ENCODE measurements at regions not wholly inside any gene's neighbourhood (a gene's known extent, or its start where the extent isn't known, plus 50 kb on each side); places are given as distances from the start of the nearest gene placed in this dataset.

DNA sequence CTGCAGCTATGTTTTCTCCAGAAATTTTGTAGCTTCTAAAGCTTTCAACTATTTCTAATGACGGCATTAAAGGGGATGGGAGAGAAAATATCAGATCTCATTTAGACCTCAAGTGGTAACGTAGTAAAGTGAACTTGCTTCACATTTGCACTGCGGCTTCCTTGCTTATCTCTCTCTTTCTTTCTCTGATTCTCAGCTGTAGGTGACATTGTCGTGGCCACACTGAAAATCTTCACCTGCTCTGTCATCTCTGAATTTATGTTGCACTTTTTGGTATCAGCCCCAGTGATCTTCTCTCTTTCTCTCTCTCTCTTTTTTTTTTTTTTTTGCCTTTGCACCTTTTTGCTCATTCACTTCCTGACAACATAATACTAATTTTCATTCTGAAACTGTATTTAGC, 254.1 kb upstream of the SATB1 start:
- no peak for DNase-seq (ENCODE audit: low read depth, low spot score)

DNA sequence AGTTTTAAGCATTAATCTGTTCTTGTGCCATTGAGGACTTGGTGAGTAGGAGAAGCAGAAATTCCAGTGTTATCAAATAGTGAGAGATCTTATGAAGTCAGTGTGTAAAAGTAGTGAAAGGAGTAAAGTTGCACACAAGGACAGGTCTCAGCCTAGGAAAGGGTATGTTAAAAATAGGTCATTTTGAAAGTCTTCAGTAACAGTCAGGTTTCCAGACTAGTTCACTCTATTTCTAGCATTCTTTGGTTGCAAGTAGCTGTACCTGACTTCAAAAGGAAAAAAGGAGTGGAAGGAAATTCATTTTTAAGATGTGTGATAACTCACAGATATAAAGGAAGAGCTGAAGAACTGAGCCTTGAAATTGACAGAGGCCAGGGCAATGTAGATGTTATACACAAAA, 250.1 kb upstream of the SATB1 start:
- no peak for DNase-seq (ENCODE audit: low read depth, low spot score)

DNA sequence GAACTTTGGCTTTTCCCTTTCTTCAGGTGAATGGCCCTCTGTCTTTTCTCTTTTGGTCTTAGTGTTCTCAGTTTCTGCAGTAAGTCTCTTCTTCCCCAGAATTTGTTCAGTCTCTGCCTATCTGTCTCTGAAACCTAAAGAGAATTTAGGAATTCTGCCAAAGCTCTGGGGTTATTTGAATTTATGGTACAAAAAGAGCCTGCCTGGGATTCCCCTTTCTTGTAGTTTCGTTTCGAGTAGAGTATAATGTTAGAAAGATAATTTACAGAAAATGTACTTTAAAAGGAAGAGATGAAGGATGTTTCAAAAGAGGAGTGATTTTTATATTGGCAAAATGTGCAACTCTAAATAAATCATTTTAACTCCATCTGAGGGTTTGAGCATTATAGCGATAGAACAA, 247.4 kb upstream of the SATB1 start:
- DNase-seq (ENCODE audit: low read depth, low spot score) = no peak

DNA sequence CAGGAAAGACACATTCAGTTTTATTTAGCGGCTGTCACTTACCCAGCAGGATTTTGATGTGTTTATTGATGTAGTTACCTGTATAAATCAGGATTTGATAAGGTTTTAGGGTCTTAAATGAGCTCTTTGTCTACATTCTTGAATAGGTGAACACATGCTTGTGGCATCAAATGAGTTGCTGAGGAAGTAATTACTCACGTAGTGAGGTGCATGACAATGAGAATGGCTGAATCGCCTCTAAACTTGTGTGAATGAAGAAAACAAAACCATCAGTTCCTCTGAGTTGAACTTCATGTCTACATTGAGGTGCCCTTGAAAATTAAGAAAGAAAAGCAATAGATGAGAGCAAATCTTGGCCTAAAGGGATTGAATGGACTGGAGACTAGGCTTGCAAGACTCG, 245.6 kb upstream of the SATB1 start:
- no peak for DNase-seq (ENCODE audit: low read depth, low spot score)

DNA sequence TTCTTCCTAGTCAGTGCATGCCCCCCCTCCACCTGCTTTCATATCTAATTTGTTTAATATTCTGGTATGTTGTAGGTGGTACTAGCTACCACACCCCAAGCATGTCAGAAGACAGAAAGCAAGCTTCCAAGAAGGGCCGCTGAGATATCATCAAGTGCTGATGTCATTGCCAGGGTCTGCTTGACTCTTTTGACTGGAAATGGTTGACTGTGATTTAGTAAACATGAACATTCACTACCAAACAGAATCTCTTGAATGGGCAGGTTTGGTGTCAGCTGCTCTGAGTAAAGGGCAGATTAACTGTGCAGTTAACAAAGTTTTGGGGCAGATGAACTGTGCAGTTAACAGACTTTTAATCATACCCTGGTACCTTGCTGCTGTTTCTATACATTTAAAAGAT, 244.2 kb upstream of the SATB1 start:
- no peak for DNase-seq (ENCODE audit: low read depth, low spot score)

DNA sequence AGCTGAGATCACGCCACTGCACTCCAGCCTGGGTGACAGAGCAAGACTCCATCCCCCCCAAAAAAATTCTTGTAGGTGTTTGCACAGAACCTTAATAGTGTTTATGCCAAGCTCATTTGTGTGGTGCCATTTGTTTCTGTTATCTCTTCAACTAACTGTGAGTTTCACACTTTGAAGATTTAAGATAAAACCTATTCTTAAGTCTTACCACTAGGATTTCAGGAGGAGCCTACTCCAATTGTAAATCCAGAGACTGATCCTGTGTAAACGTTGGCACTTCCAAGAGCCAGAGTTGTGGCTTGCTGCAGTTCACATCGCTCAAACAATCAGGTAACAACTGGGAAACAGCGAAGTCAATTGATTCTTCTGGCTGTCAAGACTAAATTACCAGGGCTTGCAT, 242.4 kb upstream of the SATB1 start:
- DNase-seq (ENCODE audit: low read depth, low spot score) = no peak

DNA sequence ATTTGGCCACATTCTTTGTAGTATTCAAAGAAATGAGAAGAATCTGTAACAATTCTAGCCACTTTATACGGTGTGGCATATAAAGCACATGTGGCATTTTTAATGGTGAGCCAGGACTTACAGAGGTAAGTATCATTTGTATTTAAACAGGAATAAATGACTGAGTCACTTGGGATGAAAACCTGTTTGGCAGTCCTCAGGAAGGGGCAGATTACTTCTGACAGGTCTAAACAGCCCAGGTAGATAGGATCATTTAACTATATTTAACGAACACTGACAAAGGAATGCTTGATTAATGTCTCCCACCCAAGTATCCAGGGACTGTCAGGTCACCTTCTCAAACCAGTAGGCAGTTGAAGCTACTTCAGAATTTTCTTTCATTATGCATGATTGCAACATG, 241.5 kb upstream of the SATB1 start:
- DNase-seq (ENCODE audit: low read depth, low spot score) = no peak

DNA sequence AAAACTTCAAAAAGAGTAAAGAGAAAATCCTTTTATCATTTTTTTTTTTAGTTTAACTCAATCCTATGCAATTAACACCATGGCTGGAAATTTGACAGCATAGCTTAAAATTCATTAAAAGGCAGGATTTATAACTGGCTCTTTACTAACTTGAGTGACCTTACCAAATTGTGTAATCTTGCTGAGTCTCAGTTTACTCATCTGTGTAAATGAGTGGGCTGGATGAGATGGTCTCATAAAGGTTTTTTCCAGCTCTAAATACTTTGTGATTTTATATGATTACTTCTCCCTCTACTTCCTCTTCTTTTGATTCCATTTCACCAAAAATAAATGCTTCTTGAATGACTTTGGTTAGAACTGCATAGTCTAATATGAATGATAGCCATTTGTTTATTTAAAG, 234.9 kb upstream of the SATB1 start:
- no peak for DNase-seq (ENCODE audit: low read depth, low spot score)

DNA sequence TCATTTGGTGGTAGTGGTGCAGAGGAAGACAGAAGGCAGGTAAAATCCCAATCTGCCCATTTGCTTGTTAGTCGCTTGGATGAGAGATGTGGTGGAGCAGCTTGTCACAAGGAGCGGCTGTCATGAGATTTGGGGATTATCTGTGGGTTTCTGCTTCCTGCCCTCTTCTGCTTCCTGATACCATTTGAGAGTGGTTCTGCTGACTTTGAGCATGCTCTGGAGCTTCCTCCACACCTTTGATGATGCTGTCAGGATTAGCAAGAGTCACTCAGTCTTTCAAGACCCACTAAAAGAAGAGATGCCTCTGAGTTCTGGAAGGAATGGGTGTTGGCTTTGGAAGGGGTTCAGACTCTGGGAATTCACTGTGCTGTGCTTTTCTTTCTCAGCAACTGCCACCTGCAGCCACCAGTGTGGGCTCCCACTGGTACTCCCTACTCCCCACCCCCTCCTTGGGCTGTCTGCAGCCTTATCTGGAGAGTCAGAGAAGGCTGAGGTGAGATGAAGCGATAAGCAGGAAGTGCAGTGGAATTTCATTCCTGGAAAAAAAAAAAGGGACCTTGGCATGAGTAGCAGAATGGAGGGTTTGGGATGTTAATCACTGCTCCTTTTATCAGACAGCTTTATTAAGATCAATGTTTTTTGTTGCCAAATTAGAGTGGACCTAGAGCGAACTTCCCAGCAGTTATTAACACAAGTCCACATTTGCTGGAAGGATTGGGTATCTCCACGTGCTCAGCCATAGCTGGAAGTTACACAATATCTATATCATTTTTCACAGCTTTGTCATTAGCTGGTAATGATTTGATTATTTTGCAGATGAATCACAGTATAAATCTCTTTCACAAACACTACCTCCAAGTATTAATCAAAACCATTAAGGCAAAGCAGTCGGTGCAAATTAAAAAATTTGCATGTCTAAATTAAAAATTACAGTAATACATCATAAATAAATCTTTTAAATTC, 233.0 kb upstream of the SATB1 start:
- no peak for DNase-seq (ENCODE audit: low read depth, low spot score)

DNA sequence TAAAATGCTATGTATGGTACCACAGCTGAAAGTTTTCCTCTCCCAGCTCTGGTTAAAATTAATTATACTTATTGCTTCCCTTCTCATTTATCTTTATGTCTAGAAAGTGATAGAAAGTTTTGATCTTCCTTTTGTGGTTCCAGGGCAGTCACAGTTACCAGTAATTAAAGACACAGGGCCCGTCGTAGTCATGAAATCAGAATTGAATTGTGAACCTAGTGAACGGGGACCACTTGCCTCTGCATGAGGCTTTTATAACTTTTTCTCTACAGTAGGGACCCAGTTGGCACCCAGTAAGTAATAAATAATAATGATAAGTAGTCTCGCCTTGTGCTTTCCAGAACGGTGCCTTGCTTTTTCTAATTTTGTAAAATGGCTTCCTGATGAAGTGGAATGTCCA, 231.7 kb upstream of the SATB1 start:
- no peak for DNase-seq (ENCODE audit: low read depth, low spot score)

DNA sequence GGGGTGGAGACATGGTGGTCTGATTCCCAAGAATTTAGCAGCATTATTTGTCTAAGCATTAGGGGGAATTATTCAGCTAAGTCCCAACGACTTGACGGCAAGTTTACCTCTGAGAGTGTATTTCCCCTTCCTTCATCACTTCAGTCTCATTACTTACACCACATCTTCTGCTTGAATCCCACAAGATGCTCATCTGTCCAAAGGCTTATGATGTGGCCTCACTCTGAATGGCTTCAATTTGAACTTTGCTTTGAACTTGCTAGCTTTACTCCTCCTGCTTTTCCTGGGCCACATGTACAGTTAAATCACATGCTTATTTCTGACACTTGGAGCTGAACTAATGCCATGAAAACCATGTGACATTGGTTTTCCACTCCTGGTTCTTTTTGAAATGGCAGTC, 231.3 kb upstream of the SATB1 start:
- no peak for DNase-seq (ENCODE audit: low read depth, low spot score)

DNA sequence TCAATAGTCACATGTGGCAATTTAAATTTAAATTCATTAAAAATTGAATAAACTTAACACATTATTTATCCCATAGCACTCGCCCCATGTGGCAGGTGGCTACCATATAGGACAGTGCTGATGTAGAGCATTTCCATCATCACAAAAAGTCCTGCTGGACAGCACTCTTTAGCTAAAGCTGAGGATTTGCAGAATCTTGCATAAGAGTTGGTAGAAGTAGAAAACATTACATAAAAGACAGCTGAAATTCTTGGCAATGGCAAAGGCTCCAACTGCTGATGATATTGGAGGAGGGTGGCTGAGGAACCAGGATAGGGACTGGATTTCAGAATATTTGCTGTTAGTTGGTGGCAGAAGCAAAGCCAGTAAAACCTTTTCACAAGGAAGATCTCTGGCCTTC, 230.7 kb upstream of the SATB1 start:
- DNase-seq (ENCODE audit: low read depth, low spot score) = no peak

DNA sequence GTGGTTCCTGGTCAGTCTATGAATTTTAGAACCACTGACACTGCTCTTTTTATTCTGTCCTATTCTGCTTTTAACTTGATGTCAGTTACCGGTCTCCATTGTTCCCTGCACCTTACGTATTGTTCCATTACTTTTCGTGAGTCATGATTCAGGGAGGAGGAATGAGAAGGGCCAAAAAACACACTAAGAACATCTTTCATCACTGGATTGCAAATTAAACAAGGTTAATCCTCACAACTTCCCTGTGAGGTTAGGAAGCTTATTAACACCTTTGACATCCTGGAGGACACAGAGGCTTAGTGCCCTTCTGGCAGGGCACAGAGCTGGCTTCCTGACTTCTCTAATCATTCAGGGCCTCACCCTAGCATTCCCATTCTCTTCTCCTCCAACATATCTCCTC, 227.6 kb upstream of the SATB1 start:
- no peak for DNase-seq (ENCODE audit: low read depth, low spot score)

DNA sequence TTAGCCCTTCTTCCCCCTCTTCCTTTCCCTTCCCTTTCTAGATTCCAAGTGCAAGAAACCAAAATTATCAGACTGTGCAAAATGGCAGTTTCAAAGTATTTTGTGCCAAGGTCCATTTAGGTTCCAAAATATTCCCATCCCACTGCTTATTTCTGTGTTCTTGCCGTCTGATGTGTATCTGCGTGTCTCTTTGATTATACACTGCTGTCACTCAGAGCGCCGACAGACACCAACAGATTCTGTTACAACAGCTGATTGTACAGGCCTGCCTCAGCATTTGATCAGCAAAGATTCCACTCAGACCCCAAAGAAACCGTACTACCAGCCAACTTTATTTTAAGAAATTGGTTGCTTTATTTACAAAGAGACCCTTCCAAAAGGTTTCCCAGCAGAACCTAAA, 225.6 kb upstream of the SATB1 start:
- DNase-seq (ENCODE audit: low read depth, low spot score) = no peak

DNA sequence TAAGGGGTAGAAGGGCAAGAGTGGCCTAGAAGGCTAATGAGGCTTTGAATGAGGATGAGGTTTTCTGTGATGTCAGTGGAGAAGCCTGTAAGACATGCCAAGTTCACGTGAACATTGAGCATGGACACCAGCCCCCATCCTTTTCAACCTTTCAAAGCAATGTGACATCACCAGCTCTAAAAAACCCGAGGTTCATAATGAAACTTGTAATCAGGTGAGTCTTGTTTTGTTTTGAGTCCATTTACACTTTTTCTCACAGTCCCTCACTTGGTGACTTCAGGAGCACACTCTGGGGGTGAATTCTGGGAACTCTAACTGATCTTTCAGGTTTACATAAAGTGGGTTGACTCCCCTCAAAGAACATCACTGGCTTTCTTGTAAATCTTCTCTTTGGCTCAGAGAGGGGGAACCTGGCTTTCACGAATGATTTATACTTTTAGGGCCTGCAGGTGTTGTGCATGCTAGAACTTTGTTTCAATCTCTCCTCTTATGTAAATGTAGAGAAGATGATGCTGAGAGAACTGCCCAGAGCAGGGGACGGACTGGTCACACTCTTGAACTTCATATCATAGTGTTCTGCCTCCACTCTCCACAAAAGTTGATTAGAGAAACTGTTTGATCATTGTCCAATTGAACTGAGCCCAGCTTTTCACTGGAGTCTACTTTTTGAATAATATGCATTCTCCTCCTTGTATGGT, 224.7 kb upstream of the SATB1 start:
- DNase-seq (ENCODE audit: low read depth, low spot score) = no peak

DNA sequence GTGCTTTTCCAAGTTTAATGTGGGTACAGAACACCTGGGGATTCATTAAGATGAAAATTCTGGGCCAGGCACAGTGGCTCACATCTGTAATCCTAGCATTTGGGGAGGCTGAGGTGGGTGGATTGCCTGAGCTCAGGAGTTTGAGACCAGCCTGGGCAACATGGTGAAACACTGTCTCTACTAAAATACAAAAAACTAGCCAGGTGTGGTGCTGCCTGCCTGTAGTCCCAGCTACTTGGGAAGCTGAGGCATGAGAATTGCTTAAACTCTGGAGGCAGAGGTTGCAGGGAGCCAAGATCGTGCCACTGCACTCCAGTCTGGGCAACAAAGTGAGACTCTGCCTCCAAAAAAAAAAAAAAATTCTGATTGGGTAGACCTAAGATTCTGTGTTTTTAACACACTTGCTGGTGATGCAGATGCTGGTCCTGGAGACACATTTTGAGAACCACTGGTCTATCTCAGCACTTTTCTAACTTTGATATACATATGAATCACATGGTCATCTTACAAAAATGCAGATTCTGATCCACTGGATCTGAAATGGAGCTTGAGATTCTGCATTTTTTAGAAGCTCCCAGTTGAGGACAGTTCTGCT, 223.8 kb upstream of the SATB1 start:
- DNase-seq (ENCODE audit: low read depth, low spot score) = no peak

DNA sequence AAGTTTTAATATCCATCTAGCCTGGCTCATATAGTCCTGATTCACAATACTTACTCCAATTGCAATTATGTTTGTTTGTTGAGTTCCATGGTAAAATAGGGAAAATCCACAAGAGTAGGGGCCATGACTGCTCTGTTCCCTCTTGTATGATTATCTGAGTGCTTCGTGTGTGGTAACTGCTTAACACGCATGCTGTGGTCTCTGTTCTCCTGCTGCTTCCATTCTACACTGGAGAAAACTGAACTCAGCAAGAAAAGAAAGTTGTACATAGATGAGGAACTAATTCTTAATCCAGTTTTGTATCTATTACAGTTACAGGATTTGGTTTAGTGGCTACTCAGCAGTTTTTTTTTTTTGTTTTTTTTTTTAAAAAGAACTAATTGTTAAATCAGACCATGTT, 223.0 kb upstream of the SATB1 start:
- no peak for DNase-seq (ENCODE audit: low read depth, low spot score)

DNA sequence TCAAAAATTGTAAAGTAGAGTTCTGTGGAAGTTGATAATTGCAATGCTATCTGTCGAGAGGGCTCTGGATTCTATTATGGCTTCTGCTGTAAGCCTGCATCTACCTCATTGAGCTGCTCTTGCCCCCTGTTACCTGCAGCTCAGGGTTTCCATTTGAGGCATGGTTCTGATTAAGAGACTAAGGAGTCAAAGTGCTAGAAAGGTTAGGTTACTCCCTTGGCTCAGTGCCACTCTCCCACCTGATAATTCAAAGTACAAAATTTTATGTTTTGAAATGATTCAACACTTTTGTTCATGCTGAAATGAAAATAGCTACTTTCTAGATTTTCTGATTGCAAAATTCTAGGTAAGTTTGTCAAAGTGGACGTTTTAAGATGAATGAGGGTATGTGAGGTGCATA, 220.5 kb upstream of the SATB1 start:
- DNase-seq (ENCODE audit: low read depth, low spot score) = no peak

DNA sequence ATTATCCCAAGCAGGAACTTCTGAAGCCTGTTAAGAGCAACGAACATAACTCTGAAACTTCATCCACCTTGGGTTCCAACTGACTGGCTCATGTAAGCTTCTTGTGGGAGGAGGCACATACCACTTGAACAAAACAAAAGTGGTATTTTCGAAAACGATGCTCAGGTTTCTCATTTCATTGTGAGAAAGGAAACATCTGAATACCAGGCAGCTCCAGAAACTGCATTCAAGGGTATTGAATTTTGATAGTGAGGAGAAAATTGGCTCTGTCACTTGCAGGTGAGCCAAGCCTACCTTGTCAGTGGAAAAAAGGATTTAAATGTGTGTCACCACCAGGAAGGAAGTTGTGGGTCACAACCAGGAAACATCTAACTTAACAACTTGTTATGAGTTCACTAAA, 218.1 kb upstream of the SATB1 start:
- no peak for DNase-seq (ENCODE audit: low read depth, low spot score)

DNA sequence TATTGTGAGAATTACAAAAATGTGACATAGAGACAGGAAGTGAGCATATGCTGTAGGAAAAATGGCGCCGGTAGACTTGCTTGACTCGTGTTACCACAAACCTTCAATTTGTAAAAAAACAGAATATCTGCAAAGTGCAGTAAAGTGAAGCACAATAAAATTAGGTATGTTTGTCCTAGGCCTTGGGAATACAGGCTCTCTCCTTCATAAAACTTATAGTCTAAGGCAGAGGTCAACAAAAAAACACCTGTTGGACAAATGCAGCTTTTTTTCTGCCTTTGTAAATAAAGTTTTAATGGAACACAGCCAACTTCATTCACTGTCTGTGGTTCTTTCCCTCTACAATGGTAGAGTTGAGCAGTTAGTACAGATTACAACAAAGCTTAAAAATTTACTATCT, 216.8 kb upstream of the SATB1 start:
- DNase-seq (ENCODE audit: low read depth, low spot score) = no peak

DNA sequence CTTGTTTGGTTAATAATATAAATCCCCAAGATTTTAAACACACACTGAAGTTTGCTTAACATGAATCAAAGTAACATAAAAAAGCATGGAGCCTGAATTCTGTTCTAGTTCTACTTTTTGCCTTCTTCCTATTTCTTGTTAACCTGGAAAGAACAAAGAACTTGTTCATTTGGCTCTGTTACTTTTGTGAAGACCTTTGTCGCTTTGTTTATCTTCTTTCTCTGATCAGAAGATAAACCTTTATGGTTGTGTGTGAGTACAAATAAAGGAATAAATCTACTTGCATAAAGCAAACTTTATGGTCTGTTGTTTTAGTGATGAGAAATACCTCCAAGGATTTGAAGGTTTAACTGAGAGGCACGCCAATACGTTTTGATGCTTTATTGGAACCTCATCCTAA, 210.1 kb upstream of the SATB1 start:
- DNase-seq (ENCODE audit: low read depth, low spot score) = no peak

DNA sequence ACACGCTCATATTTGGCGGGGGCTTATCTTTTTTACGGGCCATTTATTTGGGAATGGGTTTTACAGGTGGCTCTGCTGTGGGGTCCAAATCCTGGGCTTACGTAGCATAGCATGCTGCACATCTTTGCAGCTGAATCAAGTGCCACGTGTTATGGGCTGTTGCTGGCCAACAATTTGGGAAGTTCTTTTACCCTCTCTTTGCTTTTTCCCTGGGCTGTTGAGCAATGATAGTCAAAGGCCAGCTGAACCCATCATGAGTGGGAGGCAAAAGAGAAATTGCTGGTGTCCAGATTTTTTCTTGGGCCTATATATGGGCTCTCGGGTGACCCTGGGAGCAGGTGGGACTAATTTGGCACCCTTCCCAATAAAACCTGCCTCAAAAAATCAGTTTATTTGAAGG, 209.3 kb upstream of the SATB1 start:
- DNase-seq (ENCODE audit: low read depth, low spot score) = no peak

DNA sequence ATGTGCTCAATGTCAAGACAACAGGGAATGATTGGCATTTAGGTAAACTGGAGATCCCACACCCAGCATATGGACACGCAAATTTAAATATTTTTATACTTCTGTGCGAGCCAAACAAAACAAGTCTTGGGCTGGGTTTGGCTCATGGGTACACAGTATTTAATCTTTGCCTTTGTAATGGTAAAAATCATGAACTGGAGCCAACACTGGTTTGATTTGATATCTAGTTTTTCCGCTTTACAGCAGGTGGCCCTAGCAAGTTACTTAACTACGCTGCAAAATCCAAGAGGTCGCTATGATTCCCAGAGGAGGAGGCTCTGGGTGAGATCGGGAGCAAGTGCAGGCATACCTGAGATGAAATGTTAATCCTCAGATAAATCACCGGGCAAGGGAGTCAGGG, 207.9 kb upstream of the SATB1 start:
- no peak for DNase-seq (ENCODE audit: low read depth, low spot score)
